ENCODE measurements at regions not wholly inside any gene's neighbourhood (a gene's known extent, or its start where the extent isn't known, plus 50 kb on each side); places are given as distances from the start of the nearest gene placed in this dataset.

- DNase-seq = no peak
Measured at GRCh38 chr5:109529987-109530386, 120.2 kb upstream of the PJA2 start.

DNA sequence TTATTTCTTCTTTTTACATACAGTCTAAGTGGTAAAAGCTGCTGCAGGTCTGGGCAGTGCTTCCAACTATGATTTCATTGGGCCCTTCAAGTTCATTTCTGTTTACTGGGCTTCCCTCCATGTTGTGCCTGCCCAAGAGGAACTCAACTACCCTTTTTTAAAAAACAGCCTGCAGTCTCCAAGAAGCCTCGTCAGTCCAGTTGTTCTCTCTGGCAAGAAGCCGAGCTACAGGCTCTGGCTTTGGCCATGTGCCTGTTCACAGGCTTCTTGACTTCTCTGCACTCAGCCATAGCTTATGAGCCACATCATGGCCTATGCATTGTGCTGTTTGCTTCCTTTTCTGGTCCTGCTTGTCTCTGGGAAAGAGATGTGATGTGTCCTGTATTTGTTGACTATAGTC is 119.7 kb upstream of the PJA2 start:
- no peak for DNase-seq

DNA sequence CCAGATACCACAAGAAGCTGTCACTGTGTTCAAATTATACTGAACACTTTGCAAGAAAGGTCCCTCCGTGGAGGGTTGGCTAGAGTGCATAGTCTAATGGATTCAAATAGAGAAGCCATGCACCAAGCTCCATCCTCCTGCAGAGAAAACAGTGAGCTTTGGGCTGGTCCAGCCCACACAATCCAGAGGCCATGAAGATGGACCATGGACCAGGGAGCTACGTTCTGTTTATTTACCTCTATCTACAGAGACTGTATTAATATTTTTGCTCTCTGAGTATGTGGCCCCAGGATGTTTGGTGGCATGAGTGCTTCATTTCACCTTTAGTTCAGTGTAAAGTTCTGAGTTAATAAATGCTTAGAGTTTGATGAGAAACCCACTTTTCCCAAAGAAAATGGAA is 114.8 kb upstream of the PJA2 start:
- DNase-seq = no peak

GRCh38 chr5:109524026-109524425 is 114.3 kb upstream of the PJA2 start:
- no peak for DNase-seq

DNA sequence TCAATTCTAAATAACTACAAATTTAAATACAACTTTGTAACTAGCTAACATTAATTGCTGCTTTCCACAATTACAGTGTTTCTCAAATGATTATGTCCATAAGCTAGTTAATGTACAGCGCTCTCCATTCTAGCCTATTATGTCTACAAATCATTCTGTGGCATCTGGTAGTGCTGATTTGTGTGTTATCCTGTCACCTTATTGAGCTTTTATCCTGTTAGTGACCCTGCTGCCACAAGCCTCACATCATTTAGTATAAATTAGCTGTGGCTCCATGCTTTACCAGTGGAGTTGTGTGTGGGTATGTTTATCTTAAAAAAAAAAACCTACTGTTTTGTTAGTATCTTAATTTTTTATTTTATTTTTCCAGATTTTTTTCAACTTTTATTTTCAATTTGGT is 112.6 kb upstream of the PJA2 start:
- DNase-seq = no peak

DNA sequence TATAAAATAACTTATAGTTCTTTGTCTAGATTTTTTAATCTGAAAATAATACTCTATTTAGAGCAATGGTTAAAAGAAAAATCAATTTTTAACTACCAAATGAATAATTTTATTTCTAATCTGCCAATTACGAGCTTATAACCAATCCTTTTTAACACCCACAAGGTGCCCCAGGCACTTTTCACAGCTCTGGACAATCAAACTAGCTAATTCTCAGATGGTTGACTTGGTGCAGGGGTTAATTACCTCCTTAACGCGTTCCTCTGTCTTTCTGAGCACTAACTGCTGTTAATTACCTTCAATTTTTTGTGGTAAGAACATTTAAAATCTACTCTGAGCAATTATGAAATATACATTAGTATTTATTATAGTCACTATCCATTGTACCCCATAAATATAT is 109.6 kb upstream of the PJA2 start:
- no peak for DNase-seq

- DNase-seq = no peak
Measured at GRCh38 chr5:109516390-109516789, 106.6 kb upstream of the PJA2 start.

DNA sequence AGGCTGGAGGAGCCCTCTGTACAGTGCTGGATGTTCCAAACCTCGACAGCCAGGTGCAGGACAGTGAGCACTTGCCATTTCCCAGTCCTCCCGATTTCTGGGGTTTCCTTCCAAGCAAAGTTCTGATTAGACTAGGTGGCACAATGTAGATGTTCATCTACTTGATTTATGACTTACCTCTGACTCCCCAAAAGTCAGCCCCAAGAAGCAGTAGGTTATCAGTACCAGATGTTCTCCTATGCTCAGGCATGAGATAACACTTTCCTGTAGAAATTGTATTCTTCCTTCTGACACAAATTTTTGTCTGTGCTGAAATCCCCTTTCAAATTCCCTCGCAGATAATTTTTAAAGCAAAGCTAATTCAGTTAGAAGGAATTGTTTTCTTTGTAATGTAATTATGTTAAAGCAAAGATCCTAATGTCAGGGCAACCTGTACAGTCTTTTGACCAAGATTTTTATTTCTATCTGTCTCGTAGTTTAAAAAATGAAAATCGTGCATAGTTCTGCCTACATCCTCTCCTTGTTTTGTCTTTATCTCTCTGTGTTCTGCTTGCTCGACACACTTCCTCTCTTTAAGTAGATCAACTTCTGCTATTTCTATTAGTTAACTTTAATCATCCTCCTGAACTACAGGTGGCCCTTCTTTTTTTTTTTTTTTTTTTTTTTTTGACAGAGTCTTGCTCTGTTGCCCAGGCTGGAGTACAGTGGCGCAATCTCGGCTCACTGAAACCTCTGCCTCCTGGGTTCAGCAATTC is 102.4 kb upstream of the PJA2 start:
- DNase-seq = no peak

- DNase-seq = no peak
Measured at GRCh38 chr5:109506556-109506955, 96.8 kb upstream of the PJA2 start.

GRCh38 chr5:109496112-109496511 is 86.3 kb upstream of the PJA2 start:
- no peak for DNase-seq

DNA sequence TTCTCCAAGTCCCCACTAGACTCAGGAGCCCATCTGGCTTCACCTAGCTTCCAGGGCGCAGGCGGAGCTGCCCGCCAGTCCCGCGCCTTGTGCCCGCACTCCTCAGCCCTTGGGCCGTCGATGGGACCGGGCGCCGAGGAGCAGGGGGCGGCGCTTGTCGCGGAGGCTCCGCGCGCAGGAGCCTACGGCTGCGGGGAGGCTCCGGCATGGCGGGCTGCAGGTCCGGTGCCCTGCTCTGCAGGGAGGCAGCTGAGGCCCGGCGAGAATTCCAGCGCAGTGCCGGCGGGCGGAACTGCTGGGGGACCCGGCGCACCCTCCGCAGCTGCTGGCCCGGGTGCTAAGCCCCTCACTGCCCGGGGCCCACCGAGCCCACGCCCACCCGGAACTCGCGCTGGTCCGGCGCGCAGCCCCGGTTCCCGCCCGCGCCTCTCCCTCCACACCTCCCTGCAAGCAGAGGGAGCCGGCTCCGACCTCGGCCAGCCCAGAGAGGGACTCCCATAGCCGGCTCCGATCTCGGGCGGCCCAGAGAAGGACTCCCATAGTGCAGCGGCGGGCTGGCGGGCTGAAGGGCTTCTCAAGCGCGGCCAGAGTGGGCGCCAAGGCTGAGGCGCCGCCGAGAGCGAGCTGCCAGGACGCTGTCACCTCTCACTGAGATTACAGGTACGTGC is 78.1 kb upstream of the PJA2 start:
- no peak for DNase-seq

DNA sequence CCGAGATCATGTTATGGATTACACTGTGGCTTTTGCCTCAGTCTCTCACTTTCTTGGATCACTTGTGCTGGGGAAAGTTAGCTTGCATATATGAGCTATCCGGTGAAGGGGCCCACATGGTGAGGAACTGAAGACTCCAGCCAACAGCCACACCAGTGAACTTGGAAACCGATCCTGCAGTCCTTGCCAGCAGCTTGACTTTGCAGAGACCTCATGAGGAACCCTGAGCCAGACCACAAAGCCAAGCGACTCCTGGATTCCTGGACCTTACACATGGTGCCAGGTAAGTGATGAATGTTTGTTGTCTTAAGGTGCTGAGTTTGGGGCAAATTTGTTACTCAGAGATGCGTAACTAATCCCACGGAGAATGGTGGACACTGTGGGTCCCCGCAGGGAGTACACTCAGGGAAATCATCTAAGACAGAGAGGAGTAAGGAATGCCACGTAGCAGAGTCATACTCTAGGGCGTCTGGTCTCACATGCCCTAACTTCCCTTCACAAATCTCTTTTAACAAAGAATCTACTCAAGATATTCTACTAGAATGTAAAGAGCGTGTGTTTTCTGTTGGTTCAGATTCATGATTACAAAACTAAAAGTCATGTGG is 76.5 kb upstream of the PJA2 start:
- DNase-seq = no peak

GRCh38 chr5:109485030-109485429 is 75.3 kb upstream of the PJA2 start:
- no peak for DNase-seq

DNA sequence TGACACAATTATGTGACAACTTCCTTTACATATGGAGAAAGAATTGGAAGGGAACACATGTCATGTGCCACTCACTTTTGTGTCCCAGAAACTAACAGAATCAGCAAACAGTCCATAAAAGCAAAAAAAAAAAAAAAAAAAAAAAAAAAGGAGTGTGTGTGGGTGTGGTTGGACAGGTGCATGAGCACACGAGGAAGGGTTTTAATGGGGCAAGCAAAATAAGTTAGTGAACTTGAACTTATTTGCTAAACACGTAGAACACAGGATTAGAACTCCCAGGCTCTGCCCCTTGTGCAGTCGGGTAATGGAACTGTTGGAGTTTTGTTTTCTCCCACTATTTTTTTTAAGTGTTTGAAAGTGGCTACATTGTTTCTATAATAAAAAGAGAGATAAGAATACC is 74.8 kb upstream of the PJA2 start:
- DNase-seq = no peak

GRCh38 chr5:109483395-109483971 is 73.7 kb upstream of the PJA2 start:
- DNase-seq = no peak

GRCh38 chr5:109482748-109483147 is 73.0 kb upstream of the PJA2 start:
- no peak for DNase-seq

- DNase-seq = no peak
Measured at GRCh38 chr5:109479260-109479860, 69.6 kb upstream of the PJA2 start.

GRCh38 chr5:109478830-109479229 is 69.1 kb upstream of the PJA2 start:
- no peak for DNase-seq

DNA sequence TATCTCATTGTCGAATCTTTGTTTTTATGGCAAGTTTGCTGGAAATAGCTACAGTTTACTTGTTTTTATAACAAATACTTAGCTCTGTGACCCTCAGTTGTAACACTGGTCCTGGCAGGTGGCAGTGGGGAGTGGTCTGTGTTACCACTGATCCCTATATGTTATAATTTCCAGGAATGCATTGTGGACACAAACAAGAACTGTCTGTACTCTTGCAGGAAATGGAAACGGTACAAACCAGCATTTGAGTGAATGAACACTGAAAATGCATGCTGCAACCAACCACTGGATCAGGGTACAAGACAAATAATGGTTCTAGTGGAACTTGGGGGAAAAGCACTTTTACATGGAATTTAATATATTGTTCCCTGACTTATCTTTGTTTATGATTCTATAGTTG is 66.5 kb upstream of the PJA2 start:
- DNase-seq = no peak

- no peak for DNase-seq
Measured at GRCh38 chr5:109469896-109470662, 60.3 kb upstream of the PJA2 start.

DNA sequence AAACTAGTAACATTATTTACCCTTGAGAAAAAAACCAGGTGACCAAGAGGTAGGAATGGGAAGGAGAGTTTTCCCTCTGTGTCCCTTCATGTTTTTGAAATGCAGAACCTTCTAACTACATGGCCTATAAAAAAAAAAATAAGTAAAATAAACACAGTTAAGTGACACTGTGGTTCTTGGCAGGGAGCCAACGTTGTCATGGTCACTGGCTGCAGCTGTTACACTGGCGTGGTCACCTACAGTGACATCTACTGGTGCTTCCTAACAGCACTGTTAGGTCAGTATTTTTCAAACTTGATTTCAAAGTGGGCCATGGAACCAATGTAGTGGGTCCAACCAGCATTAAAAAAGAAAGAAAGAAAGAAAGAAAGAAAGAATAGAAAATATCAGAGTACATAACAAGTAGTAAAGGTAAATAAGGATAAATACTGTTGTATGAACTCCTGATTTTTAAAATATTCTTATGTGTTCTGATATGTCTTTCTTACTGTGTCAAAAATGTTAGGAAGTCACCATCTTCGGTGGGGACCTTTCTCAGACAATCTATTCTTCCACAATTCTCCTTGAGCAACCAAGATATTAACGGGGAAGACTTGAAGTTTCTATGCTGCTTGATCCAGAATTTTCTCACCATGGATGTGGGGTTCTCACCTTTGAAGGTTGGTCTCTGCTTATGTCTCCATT is 59.1 kb upstream of the PJA2 start:
- peak; percentile 66 for DNase-seq

DNA sequence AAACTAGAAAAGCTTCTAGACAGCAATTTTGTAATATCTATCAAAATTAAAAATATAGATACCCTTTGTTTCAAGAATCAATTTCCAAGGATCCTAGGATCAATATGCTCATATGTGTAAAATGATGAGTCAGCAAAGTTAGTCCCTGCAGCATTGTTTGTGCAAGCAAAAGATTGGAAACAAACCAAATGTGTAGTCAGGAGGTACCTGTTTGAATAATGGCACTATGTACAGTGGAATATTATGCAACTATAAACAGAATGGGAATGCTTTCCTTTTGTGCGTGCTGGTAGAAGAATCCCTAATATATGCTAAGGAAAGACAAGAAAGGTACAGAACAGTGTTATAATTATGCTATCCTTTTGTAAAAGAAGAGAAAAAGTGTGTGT is 58.5 kb upstream of the PJA2 start:
- no peak for DNase-seq

All from NK-92 treated with Interleukin-12 subunit alpha and Interleukin-12 subunit beta, amount 100 ng/mL, for 24 hours (cell line).